ENCODE measurements at regions not wholly inside any gene's neighbourhood (a gene's known extent, or its start where the extent isn't known, plus 50 kb on each side); places are given as distances from the start of the nearest gene placed in this dataset.

DNA sequence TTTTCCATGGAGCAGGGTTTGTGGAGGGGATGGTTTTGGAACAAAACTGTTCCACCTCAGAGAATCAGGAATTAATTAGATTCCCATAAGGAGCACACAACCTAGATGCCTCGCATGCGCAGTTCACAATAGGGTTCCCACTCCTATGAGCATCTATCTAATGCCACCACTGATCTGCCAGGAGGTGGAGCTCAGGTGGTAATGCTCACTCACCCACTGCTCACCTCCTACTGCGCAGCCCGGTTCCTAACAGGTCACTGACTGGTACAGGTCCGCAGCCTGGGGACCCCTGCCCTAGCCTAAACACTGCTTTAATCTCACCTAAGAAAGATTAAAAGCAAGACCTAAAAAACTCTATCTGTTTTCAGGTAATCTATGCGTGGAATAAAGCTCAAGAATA, 553.0 kb downstream of the JRKL start:
- POLR2A ChIA-PET: no interaction called here
- H2AFZ ChIP-seq (ENCODE audit: control insufficient read depth, low read depth, low read length): no peak overlapping the region
- ATAC-seq (no peak), DNase-seq (ENCODE audit: low read depth, low spot score) (no peak), FAIRE-seq (no peak)
- RAD21 ChIA-PET (ENCODE audit: unreplicated experiment): no interaction called here
- no peak overlapping the region for H3K27ac ChIP-seq (ENCODE audit: control insufficient read depth, insufficient read depth)
- BruUV-seq (replicated peaks): no TSS peak
- SMC1A ChIA-PET (ENCODE audit: uncharacterized antibody, unreplicated experiment): no interaction called here
- no peaks in the 10 kb centered on the region for H3K27me3 ChIP-seq (replicated peaks in 1 of 2; ENCODE audit: control insufficient read depth in 2 of 2, insufficient read depth in 2 of 2, low read length in 1 of 2)
- TF ChIP-seq RELA (IDR thresholded peaks at IDR 0.05; ENCODE audit: borderline replicate concordance, partially characterized antibody): no peak
- H3K4me3 ChIP-seq: no peak overlapping the region
- in situ Hi-C loops (cut with MboI): no loop called here
- CTCF ChIA-PET: interaction anchor here (1.4 kb wide), 1 partner anchor 10 kb away, joined by 3 read pairs; no protein-coding TSS in a partner anchor
- H3K36me3 ChIP-seq (ENCODE audit: control insufficient read depth in 2 of 2, insufficient read depth in 2 of 2, low read length in 1 of 2): no peaks in the 10 kb centered on the region
- H3K79me2 ChIP-seq (ENCODE audit: control insufficient read depth, insufficient read depth, low read length): no peaks in the 10 kb centered on the region
- H4K20me1 ChIP-seq (ENCODE audit: control insufficient read depth, insufficient read depth): no peaks in the 10 kb centered on the region
- H3K9me3 ChIP-seq (replicated peaks; ENCODE audit: control insufficient read depth, insufficient read depth, low read length): no peaks in the 10 kb centered on the region
- H3K9ac ChIP-seq (ENCODE audit: control insufficient read depth, insufficient read depth, low read length): no peak overlapping the region
- intact Hi-C loops (cut with micrococcal nuclease; ENCODE audit: unreplicated experiment): no loop called here
- H3K4me1 ChIP-seq (ENCODE audit: control insufficient read depth, insufficient read depth, low read length): no peaks in the 10 kb centered on the region
- H3K4me2 ChIP-seq (ENCODE audit: control insufficient read depth, insufficient read depth): no peak overlapping the region
- 45% methylated on average over 6 of the region's 6 CpGs for WGBS (ENCODE audit: insufficient coverage, insufficient replicate concordance, low lambda C conversion rate, missing lambda C conversion rate)

- Histone ChIP-seq H3K9ac (ENCODE audit: control insufficient read depth, insufficient read depth, low read length) (no peak overlapping the region), H4K20me1 (ENCODE audit: control insufficient read depth, insufficient read depth) (no peaks in the 10 kb centered on the region), H3K27ac (ENCODE audit: control insufficient read depth, insufficient read depth) (no peak overlapping the region), H3K4me1 (ENCODE audit: control insufficient read depth, insufficient read depth, low read length) (no peaks in the 10 kb centered on the region), H3K36me3 (ENCODE audit: control insufficient read depth in 2 of 2, insufficient read depth in 2 of 2, low read length in 1 of 2) (no peaks in the 10 kb centered on the region), H3K79me2 (ENCODE audit: control insufficient read depth, insufficient read depth, low read length) (no peaks in the 10 kb centered on the region), H3K9me3 (replicated peaks; ENCODE audit: control insufficient read depth, insufficient read depth, low read length) (no peaks in the 10 kb centered on the region), H3K4me3 (no peak overlapping the region), H2AFZ (ENCODE audit: control insufficient read depth, low read depth, low read length) (no peak overlapping the region), H3K4me2 (ENCODE audit: control insufficient read depth, insufficient read depth) (no peak overlapping the region), H3K27me3 (replicated peaks in 1 of 2; ENCODE audit: control insufficient read depth in 2 of 2, insufficient read depth in 2 of 2, low read length in 1 of 2) (no peaks in the 10 kb centered on the region)
- 0% methylated on average over 1 of the region's 1 CpG for WGBS (ENCODE audit: insufficient coverage, insufficient replicate concordance, low lambda C conversion rate, missing lambda C conversion rate)
- intact Hi-C loops (cut with micrococcal nuclease; ENCODE audit: unreplicated experiment) (no loop called here), in situ Hi-C loops (cut with MboI) (no loop called here)
- ATAC-seq (no peak), DNase-seq (ENCODE audit: low read depth, low spot score) (no peak), FAIRE-seq (no peak)
- BruUV-seq (replicated peaks): no TSS peak
- SMC1A ChIA-PET (ENCODE audit: uncharacterized antibody, unreplicated experiment): no interaction called here
- POLR2A ChIA-PET: no interaction called here
- RAD21 ChIA-PET (ENCODE audit: unreplicated experiment): no interaction called here
- CTCF ChIA-PET: no interaction called here
- TF ChIP-seq KLF5 (IDR thresholded peaks at IDR 0.05; ENCODE audit: partially characterized antibody): no peak
- TF ChIP-seq FOXK2 (IDR thresholded peaks at IDR 0.05): no peak
- TF ChIP-seq BHLHE40 (IDR thresholded peaks at IDR 0.05; ENCODE audit: borderline replicate concordance in 1 of 2, low read depth in 2 of 2, low read length in 1 of 2): no peak
- TF ChIP-seq RUNX3 (IDR thresholded peaks at IDR 0.05; ENCODE audit: low read length): no peak
- no peak for TF ChIP-seq EED (IDR thresholded peaks at IDR 0.05; ENCODE audit: low read depth)
- TF ChIP-seq, protein P1, sequence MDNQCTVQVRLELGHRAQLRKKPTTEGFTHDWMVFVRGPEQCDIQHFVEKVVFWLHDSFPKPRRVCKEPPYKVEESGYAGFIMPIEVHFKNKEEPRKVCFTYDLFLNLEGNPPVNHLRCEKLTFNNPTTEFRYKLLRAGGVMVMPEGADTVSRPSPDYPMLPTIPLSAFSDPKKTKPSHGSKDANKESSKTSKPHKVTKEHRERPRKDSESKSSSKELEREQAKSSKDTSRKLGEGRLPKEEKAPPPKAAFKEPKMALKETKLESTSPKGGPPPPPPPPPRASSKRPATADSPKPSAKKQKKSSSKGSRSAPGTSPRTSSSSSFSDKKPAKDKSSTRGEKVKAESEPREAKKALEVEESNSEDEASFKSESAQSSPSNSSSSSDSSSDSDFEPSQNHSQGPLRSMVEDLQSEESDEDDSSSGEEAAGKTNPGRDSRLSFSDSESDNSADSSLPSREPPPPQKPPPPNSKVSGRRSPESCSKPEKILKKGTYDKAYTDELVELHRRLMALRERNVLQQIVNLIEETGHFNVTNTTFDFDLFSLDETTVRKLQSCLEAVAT (IDR thresholded peaks at IDR 0.05): no peak
- no peak for TF ChIP-seq SMAD5 (IDR thresholded peaks at IDR 0.05; ENCODE audit: low read depth)
- no peak for TF ChIP-seq CHD1 (IDR thresholded peaks at IDR 0.05; ENCODE audit: low read depth, low read length)
- no peak for TF ChIP-seq REST (IDR thresholded peaks at IDR 0.05; ENCODE audit: low read depth, low read length)
- TF ChIP-seq NFYB (IDR thresholded peaks at IDR 0.05; ENCODE audit: insufficient read depth, low read depth, low read length): no peak
Measured at GRCh38 chr11:96943970-96944369, 554.2 kb downstream of the JRKL start.

Data from GM12878 (cell line).